Uterus (tissue), 3 donors: ENCODE measurements at regions not wholly inside any gene's neighbourhood (a gene's known extent, or its start where the extent isn't known, plus 50 kb on each side); places are given as distances from the start of the nearest gene placed in this dataset.

Source experiments
- DNase-seq, 2 donors: peaks; one replicate each; pipeline ENCODE4 v3.0.0-alpha.2; 2019 to 2020
- H3K27ac ChIP-seq, 2 donors: fragments of 200-600 bp; sonication (generic); 1 replicate in 1 of 2; 2 replicates in 1 of 2; pipeline ENCODE4 v1.5.1; 2016 to 2018
- H3K27me3 ChIP-seq, 2 donors: fragments of 200-600 bp; sonication (generic); one replicate each; pipeline ENCODE4 v1.5.1; 2018 to 2019; ENCODE audit warnings: control low read depth in 1 of 2
- H3K36me3 ChIP-seq, 2 donors: fragments of 200-600 bp; sonication (generic); one replicate each; pipeline ENCODE4 v1.5.1; 2019; ENCODE audit warnings: control low read depth in 1 of 2
- H3K4me1 ChIP-seq, 2 donors: fragments of 200-600 bp; sonication (generic); one replicate each; pipeline ENCODE4 v1.5.1; 2018 to 2019; ENCODE audit warnings: control low read depth in 1 of 2
- H3K4me3 ChIP-seq, 2 donors: fragments of 200-600 bp; sonication (generic); 1 replicate in 1 of 2; 2 replicates in 1 of 2; pipeline ENCODE4 v1.5.1; 2018 to 2019; ENCODE audit warnings: mild to moderate bottlenecking in 1 of 2
- H3K9me3 ChIP-seq, 2 donors: fragments of 200-600 bp; sonication (generic); one replicate each; pipeline ENCODE4 v1.5.1; 2019; ENCODE audit warnings: control low read depth in 1 of 2
- CTCF ChIP-seq, 4 experiments: fragments of 200-600 bp in 2 of 4; fragments of 450-650 bp in 2 of 4; sonication (generic) in 2 of 4; IDR thresholded peaks; one replicate each; pipeline ENCODE4 v1.5.1; 2016 to 2019; ENCODE audit warnings: antibody characterized with exemption in 4 of 4, mild to moderate bottlenecking in 2 of 4, moderate library complexity in 1 of 4
- POLR2A ChIP-seq, 2 donors: fragments of 450-650 bp; IDR thresholded peaks; one replicate each; pipeline ENCODE4 v1.6.1; 2016; ENCODE audit warnings: antibody characterized with exemption in 2 of 2, mild to moderate bottlenecking in 1 of 2, moderate library complexity in 1 of 2
- intact Hi-C: fragments of 100-400 bp; cut with DNase I; formaldehyde crosslinking; loops from one replicate; pipeline ENCODE4 v1.15.1; 2023; ENCODE audit warnings: low total_unique reads
- donor health status: DM: yes; HTN: yes; CAD: no.

GRCh38 chr1:5596651-5597050, 395.6 kb downstream of the NPHP4 start:
- intact Hi-C loops = no loop called here
- Histone ChIP-seq H3K36me3 (no peaks in the 10 kb centered on the region), H3K4me3 (no peak overlapping the region), H3K9me3 (no peaks in the 10 kb centered on the region), H3K27me3 (no peaks in the 10 kb centered on the region), H3K27ac (no peak overlapping the region), H3K4me1 (no peaks in the 10 kb centered on the region)
- no peak for DNase-seq
- TF ChIP-seq POLR2A (IDR thresholded peaks at IDR 0.05) (no peak), CTCF (IDR thresholded peaks at IDR 0.05) (no peak)

DNA sequence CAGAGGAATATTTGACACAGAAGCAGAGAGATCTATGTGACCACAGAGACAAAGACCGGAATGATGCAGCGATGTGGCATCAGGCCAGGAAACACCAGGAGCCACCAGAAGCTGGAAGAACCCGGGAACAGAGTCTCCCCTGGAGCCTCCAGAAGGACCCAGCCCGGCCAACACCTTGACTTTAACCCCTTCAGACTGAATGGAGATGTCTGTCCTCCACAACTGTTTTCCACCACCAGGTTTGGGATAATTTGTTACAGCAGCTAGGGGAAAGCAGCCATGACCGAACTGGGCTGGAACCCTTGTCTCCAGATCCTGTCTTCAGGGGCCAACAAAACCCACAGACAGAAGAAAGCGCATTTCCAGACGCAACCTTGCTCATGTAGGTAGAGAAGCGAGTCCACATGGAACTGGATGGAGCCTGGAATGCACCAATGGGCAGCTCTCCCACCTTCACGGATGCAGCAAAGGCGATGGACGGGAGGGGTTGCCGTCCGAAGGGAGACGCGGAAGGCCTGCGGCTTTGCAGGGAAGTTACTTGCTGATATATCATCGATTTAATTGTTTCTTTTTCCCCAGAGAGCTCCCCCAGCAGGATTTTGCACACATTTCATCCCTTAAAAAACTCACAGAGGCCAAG, 396.6 kb downstream of the NPHP4 start:
- Histone ChIP-seq H3K9me3 (no peaks in the 10 kb centered on the region), H3K4me3 (no peak overlapping the region), H3K4me1 (no peaks in the 10 kb centered on the region), H3K27ac (no peak overlapping the region), H3K27me3 (no peaks in the 10 kb centered on the region), H3K36me3 (no peaks in the 10 kb centered on the region)
- TF ChIP-seq POLR2A (IDR thresholded peaks at IDR 0.05) = no peak
- TF ChIP-seq CTCF (IDR thresholded peaks at IDR 0.05) = no peak
- no peak for DNase-seq
- intact Hi-C loops = no loop called here

GRCh38 chr1:5594056-5594956, 397.9 kb downstream of the NPHP4 start:
- Histone ChIP-seq H3K27ac (no peak overlapping the region), H3K4me3 (no peak overlapping the region), H3K4me1 (no peaks in the 10 kb centered on the region), H3K36me3 (no peaks in the 10 kb centered on the region), H3K9me3 (no peaks in the 10 kb centered on the region), H3K27me3 (no peaks in the 10 kb centered on the region)
- intact Hi-C loops = no loop called here
- no peak for DNase-seq
- TF ChIP-seq POLR2A (IDR thresholded peaks at IDR 0.05) (no peak), CTCF (IDR thresholded peaks at IDR 0.05) (no peak)

GRCh38 chr1:5590717-5591116, 401.5 kb downstream of the NPHP4 start:
- Histone ChIP-seq H3K36me3 (no peaks in the 10 kb centered on the region), H3K4me3 (no peak overlapping the region), H3K27ac (no peak overlapping the region), H3K27me3 (no peaks in the 10 kb centered on the region), H3K9me3 (no peaks in the 10 kb centered on the region), H3K4me1 (no peaks in the 10 kb centered on the region)
- intact Hi-C loops = no loop called here
- TF ChIP-seq CTCF (IDR thresholded peaks at IDR 0.05) (no peak), POLR2A (IDR thresholded peaks at IDR 0.05) (no peak)
- no peak for DNase-seq

- no peak for TF ChIP-seq POLR2A (IDR thresholded peaks at IDR 0.05)
- no peak for TF ChIP-seq CTCF (IDR thresholded peaks at IDR 0.05)
Observed at GRCh38 chr1:5586629-5587028, 405.6 kb downstream of the NPHP4 start.

More at GRCh38 chr1:5586629-5587028, 405.6 kb downstream of the NPHP4 start:
- intact Hi-C loops = no loop called here
- no peaks in the 10 kb centered on the region for H3K9me3 ChIP-seq
- H3K4me3 ChIP-seq = no peak overlapping the region
- H3K36me3 ChIP-seq = no peaks in the 10 kb centered on the region
- no peaks in the 10 kb centered on the region for H3K27me3 ChIP-seq
- DNase-seq = no peak
- H3K4me1 ChIP-seq = no peaks in the 10 kb centered on the region
- no peak overlapping the region for H3K27ac ChIP-seq
